B cell (primary cell): ENCODE measurements at regions not wholly inside any gene's neighbourhood (a gene's known extent, or its start where the extent isn't known, plus 50 kb on each side); places are given as distances from the start of the nearest gene placed in this dataset.

Experiments used
- EZH2 ChIP-seq: IDR thresholded peaks from 2 replicates; pipeline ENCODE4 v1.6.1; 2012; ENCODE audit warnings: borderline replicate concordance, low read depth, mild to moderate bottlenecking, moderate library complexity, low read length; ENCODE audit not compliant: insufficient read depth, poor library complexity, severe bottlenecking
- TF ChIP-seq, protein P1 (sequence below): fragments of 200-600 bp; IDR thresholded peaks from one replicate; pipeline ENCODE4 v1.8.0; 2022; ENCODE audit warnings: antibody characterized with exemption, mild to moderate bottlenecking

DNA sequence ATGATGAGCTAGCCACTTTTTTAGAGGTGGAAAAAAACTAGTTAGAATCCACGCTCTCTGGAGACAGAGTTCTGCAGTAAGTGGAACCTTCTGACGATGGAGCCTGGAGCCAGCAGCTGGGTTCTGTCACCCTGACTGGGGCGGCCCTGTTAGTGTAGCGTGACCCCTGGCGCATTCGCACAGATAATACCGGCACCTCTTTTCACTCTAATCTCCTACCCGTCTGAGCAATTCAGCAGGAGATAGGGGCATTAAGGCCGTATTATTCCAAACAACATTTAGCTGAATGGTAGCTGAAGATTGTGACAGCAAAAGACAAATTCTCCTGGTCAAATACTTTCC lies 292.6 kb downstream of the FBXO8 start:
- TF ChIP-seq, protein P1, sequence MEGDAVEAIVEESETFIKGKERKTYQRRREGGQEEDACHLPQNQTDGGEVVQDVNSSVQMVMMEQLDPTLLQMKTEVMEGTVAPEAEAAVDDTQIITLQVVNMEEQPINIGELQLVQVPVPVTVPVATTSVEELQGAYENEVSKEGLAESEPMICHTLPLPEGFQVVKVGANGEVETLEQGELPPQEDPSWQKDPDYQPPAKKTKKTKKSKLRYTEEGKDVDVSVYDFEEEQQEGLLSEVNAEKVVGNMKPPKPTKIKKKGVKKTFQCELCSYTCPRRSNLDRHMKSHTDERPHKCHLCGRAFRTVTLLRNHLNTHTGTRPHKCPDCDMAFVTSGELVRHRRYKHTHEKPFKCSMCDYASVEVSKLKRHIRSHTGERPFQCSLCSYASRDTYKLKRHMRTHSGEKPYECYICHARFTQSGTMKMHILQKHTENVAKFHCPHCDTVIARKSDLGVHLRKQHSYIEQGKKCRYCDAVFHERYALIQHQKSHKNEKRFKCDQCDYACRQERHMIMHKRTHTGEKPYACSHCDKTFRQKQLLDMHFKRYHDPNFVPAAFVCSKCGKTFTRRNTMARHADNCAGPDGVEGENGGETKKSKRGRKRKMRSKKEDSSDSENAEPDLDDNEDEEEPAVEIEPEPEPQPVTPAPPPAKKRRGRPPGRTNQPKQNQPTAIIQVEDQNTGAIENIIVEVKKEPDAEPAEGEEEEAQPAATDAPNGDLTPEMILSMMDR: no peak
- no peak for TF ChIP-seq EZH2
